Hindlimb muscle (tissue), 1 donor: ENCODE measurements at regions not wholly inside any gene's neighbourhood (a gene's known extent, or its start where the extent isn't known, plus 50 kb on each side); places are given as distances from the start of the nearest gene placed in this dataset.

Experiments
- DNase-seq: peaks from one replicate; pipeline ENCODE4 v3.0.0-alpha.2; 2013

- DNase-seq = no peak
Measured at GRCh38 chr13:72317346-72318109, 409.9 kb downstream of the MZT1 start.

DNA sequence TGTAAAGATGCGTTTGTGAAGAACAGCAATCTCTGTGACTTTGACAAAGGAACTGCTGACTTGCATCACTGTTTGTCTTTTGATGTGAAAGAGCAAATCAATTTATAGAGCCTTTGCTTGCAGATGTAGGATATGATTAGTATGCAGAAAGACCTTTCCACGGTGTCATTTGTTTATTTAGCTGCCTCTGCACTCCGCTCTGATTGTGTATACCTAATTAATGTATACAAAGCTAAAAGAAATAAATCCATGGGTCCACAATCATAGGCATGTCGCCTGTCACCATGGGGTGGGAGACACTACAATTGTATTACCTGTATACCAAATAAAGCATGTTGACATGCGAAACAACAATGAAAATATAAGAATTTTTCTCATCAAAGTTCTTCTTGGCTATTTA, 410.7 kb downstream of the MZT1 start:
- no peak for DNase-seq

- DNase-seq = no peak
Measured at GRCh38 chr13:72315312-72315711, 412.1 kb downstream of the MZT1 start.

- no peak for DNase-seq
Measured at GRCh38 chr13:72314210-72314609, 413.2 kb downstream of the MZT1 start.

GRCh38 chr13:72313546-72313945, 413.9 kb downstream of the MZT1 start:
- DNase-seq = no peak

GRCh38 chr13:72303941-72304746, 423.3 kb downstream of the MZT1 start:
- DNase-seq = no peak

DNA sequence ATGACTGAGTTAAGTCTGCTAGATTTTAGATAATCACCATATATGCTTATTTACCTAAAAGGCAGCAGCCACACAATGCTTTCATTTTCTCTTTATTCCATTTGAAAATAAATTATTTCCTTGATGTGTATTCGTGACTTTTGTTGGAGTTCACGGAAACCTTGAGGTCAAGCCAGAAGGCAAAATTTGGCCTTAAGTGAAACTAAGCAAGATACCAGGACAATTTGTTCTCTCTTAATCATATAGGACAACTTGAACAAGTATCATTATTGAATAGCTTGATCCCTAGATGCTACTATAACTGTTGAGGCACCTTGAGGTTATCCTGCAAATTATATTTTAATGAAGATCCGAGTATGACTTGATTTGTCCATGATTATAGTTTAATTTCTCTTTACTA, 429.2 kb upstream of the DACH1 start:
- DNase-seq = no peak

GRCh38 chr13:72295153-72295552, 428.1 kb upstream of the DACH1 start:
- no peak for DNase-seq

GRCh38 chr13:72293206-72293605, 426.2 kb upstream of the DACH1 start:
- DNase-seq = no peak

DNA sequence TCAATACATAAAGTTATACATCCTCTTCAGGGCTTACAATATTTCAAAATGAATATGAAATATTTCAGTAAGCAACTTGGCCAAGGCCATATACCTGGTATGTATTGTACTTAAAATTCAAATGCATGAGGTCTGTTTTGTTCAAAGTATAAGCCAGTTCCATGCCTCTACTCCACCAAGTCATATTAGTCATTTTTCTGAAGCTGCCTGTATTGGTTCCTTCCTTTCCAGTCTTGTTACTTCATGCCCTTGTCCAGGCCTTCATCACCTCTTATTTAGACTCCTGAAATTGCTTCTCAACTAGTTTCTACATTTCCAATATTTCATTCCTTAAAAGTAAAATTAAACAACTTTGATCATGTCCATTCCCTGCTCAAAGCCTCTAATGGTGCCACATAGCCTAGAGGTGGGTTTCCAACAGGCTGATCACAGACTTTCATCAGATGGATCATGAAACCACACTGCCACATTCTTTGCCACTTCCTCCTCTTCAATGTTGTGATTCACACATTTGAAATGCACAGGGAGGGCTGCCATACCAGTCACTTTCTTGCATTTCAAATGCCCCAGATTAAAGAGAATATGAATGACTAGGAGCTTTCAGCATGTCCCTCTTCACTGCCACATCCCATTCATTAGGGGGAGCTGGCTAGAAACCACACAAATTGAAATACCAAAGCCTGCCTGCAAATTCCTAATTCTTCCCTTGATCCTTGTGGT, 424.1 kb upstream of the DACH1 start:
- no peak for DNase-seq

DNA sequence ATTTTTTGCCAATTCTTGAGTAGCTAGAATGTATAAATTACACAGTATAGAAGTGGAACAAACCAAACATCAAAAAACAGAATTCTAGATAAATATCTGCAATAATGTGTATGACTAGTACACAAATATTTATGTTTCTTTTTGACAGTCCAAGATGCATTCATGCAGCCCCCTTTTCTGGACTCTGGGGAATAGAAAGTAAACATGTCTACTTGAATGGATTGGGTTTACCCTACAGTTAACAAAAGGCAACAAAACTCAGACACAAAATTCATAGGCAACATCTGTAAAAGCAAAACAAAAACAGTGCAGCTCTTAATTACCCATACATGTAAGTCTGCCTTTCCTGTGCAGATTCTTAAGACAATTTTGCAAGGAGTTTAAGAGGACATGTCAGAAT, 419.4 kb upstream of the DACH1 start:
- DNase-seq = no peak

GRCh38 chr13:72284791-72285190, 417.8 kb upstream of the DACH1 start:
- DNase-seq = no peak

GRCh38 chr13:72261732-72262131, 394.7 kb upstream of the DACH1 start:
- no peak for DNase-seq

GRCh38 chr13:72259528-72259927, 392.5 kb upstream of the DACH1 start:
- DNase-seq = no peak

DNA sequence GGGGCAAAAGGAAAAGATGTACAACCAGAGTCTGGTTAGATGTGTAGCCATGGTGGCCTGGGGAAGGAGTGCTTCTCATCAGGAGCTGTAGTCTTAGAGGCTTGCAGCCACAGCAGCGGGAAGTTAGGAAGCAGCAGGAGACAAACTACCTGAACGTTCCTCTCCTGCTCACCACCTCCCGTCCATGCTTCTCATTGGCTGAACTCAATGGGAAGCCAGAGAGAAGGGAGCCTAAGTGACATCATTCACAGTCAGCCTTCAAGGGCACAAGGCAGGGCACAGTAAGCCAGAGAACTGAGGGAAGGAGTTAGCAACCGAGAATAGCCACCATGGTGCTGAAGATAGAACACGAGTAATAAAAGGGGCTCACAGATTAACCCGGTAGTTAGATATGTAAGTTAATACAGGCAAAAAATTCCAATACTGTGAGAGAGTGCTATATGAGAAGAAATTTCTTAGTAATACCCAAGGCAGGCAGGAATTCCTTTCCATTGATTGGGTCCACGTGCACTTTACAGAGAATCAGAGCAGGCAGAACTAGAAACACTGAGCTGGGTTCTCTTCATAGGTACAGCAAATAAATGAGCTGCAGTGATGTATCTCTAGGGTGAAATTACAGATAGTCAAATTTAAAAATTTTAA, 391.5 kb upstream of the DACH1 start:
- no peak for DNase-seq

DNA sequence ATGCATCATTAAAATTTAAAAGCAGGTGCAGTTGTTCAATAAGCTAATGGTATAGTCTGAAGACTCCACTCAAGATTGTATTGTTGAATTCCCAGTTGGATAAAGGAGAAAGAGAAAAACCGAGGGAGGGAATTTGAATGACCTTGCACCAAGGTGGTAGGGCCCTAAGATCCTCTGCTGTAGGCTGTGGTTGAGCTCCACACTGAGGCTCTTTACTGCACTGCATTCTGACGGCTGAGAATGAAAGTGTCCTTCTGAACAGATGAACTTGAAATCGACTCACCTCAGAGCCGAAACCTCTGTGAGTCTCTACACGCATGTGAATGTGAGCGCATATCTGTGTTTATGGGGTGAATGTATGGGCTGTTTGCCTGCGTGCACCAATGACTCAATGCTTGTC, 388.9 kb upstream of the DACH1 start:
- DNase-seq = no peak

DNA sequence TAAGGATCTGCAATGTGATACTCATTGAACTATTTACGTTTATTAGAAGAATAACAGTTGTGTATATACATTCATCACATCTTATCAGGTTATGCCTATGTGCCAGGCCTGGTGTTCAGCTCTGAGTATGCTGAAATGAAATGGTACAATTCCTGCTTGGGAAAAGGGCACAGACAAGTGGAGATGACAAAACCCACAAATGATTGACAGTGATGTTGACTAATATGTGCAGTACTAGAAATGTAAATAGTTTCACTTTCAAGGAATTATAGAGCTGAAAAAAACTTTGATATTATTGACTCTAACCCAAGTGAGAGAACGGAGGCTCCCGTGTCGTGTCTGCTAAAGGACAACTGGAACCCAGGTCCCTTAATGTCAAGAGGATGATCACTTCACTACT, 386.8 kb upstream of the DACH1 start:
- no peak for DNase-seq

GRCh38 chr13:72246396-72246795, 379.4 kb upstream of the DACH1 start:
- DNase-seq = no peak

DNA sequence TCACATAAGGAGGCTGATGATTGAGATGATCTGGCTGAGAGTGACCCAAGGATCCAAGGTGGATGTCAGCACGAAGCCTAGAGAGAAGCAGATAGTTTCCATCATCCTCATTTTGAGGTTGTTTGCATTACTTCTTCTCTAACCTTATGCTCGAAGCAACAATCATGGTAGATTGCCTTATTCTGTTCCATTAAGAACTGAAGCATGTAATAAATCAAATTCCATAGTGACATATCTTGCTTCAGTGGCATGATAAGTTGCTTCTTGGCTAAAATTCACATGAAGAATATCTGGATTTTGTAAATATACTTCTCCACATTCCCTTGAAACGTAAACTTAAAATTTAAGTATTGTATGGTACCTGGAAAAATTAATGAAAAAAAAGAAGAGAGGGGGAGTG, 377.8 kb upstream of the DACH1 start:
- DNase-seq = no peak

DNA sequence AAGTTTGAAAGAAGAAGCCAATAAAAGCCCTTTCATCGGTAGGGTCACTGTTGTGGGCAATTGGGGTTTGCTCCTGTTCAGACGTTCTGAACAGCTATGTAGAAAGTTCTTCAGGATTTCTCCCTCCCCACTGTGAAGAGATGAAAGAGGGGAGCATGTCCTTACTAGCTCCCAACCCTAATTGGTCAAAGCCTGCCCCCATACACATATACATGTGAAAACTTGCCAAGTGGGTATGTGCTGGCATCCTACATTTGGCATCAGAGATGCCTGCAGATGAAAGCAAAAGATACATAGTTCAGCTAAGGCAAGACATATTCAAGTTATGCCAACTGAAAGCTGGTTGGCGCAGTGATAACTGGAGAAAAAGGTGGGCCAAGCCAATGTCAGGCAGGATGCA, 363.1 kb upstream of the DACH1 start:
- DNase-seq = no peak

- no peak for DNase-seq
Measured at GRCh38 chr13:72229067-72229466, 362.1 kb upstream of the DACH1 start.

GRCh38 chr13:72221276-72221962, 354.4 kb upstream of the DACH1 start:
- no peak for DNase-seq
